G401.6 (cell line): ENCODE measurements at regions not wholly inside any gene's neighbourhood (a gene's known extent, or its start where the extent isn't known, plus 50 kb on each side); places are given as distances from the start of the nearest gene placed in this dataset.
"Not testable (repeated sequence)": the region's sequence is repeated elsewhere in the genome, so short reads cannot be mapped to it uniquely, and the experiment has no call there.

Experiments used
- FAIRE-seq: peaks from 2 replicates; lab custom pipeline; 2012; peaks lifted over from hg19 to GRCh38; lab: Jason Lieb, UNC

GRCh38 chr14:106365371-106365770 is 839.0 kb downstream of the TMEM121 start:
- FAIRE-seq, result not testable (repeated sequence)

GRCh38 chr14:106365894-106366293 is 839.5 kb downstream of the TMEM121 start:
- not testable (repeated sequence) for FAIRE-seq

GRCh38 chr14:106366971-106367370 is 840.6 kb downstream of the TMEM121 start:
- not testable (repeated sequence) for FAIRE-seq

GRCh38 chr14:106369456-106369855 is 843.1 kb downstream of the TMEM121 start:
- not testable (repeated sequence) for FAIRE-seq

- no peak for FAIRE-seq
Measured at GRCh38 chr14:106372870-106373652, 846.7 kb downstream of the TMEM121 start.

- not testable (repeated sequence) for FAIRE-seq
Measured at GRCh38 chr14:106373653-106374110, 847.3 kb downstream of the TMEM121 start.

GRCh38 chr14:106377432-106377831 is 851.0 kb downstream of the TMEM121 start:
- no peak for FAIRE-seq

GRCh38 chr14:106378191-106378590 is 851.8 kb downstream of the TMEM121 start:
- FAIRE-seq, result no peak

- no peak for FAIRE-seq
Measured at GRCh38 chr14:106380740-106381139, 854.4 kb downstream of the TMEM121 start.

GRCh38 chr14:106389186-106389585 is 862.8 kb downstream of the TMEM121 start:
- not testable (repeated sequence) for FAIRE-seq

- no peak for FAIRE-seq
Measured at GRCh38 chr14:106390401-106390800, 864.0 kb downstream of the TMEM121 start.

GRCh38 chr14:106390947-106391346 is 864.6 kb downstream of the TMEM121 start:
- no peak for FAIRE-seq

GRCh38 chr14:106393742-106394141 is 867.4 kb downstream of the TMEM121 start:
- FAIRE-seq, result no peak

- FAIRE-seq, result no peak
Measured at GRCh38 chr14:106395456-106396050, 869.2 kb downstream of the TMEM121 start.

GRCh38 chr14:106396999-106397398 is 870.6 kb downstream of the TMEM121 start:
- no peak for FAIRE-seq

GRCh38 chr14:106398931-106399331 is 872.5 kb downstream of the TMEM121 start:
- FAIRE-seq, result not testable (repeated sequence)

- FAIRE-seq, result not testable (repeated sequence)
Measured at GRCh38 chr14:106401316-106401715, 874.9 kb downstream of the TMEM121 start.

GRCh38 chr14:106410229-106410628 is 883.8 kb downstream of the TMEM121 start:
- FAIRE-seq, result not testable (repeated sequence)

GRCh38 chr14:106414464-106414863 is 888.1 kb downstream of the TMEM121 start:
- FAIRE-seq, result no peak

- no peak for FAIRE-seq
Measured at GRCh38 chr14:106417224-106418049, 891.1 kb downstream of the TMEM121 start.

GRCh38 chr14:106419376-106419965 is 893.1 kb downstream of the TMEM121 start:
- FAIRE-seq, result no peak

- FAIRE-seq, result not testable (repeated sequence)
Measured at GRCh38 chr14:106421431-106422033, 895.1 kb downstream of the TMEM121 start.
